Activated T-helper 2 cell treated with anti-CD3 and anti-CD28 coated beads, Interferon-gamma antibody, Interleukin-2, Interleukin-4, amounts not matched to agents 10 μg/mL and 5 μg/mL and 100 μg/mL, durations not matched to agents 14 hours and 24 hours and 36 hours (primary cell): ENCODE measurements at regions not wholly inside any gene's neighbourhood (a gene's known extent, or its start where the extent isn't known, plus 50 kb on each side); places are given as distances from the start of the nearest gene placed in this dataset.
A peak's percentile ranks its signal among the peaks of the same experiment; 100 is the strongest.

Source experiments
- DNase-seq: peaks from one replicate; pipeline ENCODE4 v3.0.0; 2021; ENCODE audit warnings: low spot score
- H3K27ac Mint-ChIP-seq: one replicate; pipeline ENCODE4 v1.8.0; 2021; ENCODE audit warnings: mixed read lengths
- H3K27me3 Mint-ChIP-seq: one replicate; pipeline ENCODE4 v1.8.0; 2021; ENCODE audit warnings: low read depth, mixed read lengths
- H3K36me3 Mint-ChIP-seq: one replicate; pipeline ENCODE4 v1.8.0; 2021; ENCODE audit warnings: low read depth, mixed read lengths
- H3K4me1 Mint-ChIP-seq: one replicate; pipeline ENCODE4 v1.8.0; 2021; ENCODE audit warnings: low read depth, mixed read lengths
- H3K4me3 Mint-ChIP-seq: one replicate; pipeline ENCODE4 v1.8.0; 2021; ENCODE audit warnings: low read depth, mild to moderate bottlenecking, moderate library complexity, mixed read lengths
- H3K9me3 Mint-ChIP-seq: one replicate; pipeline ENCODE4 v1.8.0; 2021; ENCODE audit warnings: mixed read lengths
- intact Hi-C: fragments of 100-400 bp; cut with micrococcal nuclease; formaldehyde crosslinking; loops from one replicate; pipeline ENCODE4 v1.15.1; 2023

DNA sequence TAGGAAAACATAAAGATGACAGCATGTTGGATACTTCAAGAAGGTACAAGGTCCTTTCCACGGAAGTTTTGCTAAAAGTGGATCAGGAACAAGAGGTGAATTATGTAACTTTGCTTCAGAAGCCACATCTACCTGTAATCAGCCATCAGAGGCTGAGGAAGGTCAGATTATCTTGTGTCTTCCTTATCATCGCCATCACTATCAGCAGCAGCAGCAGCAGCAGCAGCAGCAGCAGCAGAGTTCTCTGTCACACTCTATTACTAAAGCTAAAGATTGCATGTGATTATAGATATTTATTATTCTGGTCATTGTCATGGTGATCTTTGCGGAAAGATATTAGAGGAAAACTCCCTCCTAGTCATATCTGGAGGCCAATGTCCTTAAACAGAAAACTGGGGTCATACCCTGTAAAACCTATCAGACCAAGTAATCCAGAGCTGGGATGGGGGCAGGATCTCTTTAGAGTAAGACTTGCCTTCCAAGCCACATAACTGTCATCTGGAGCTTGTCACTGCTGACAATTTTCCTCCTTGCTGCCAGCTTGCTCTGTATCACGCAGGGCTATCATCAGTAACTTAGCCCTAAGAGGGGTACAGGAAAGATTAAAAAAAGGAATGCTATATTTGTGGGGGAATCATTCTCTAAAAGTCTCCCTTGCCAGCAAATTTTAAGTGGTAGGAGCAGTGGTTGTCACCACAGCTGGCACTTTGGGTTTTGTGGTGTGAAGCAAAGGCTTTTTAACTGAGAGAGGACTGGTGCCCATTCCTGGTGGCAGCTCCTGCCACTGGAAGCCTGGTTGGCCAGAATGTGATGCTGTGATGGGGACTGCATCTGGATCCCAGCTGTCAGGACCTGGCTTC, 130.9 kb upstream of the RASGRP1 start:
- no peaks in the 10 kb centered on the region for H3K27me3 Mint-ChIP-seq
- DNase-seq, result no peak
- intact Hi-C loops, result loop anchor here (1.0 to 10.0 kb wide), 3 partner anchors 255 to 621 kb away; partner anchors contain the start of gene SPRED1
- H3K9me3 Mint-ChIP-seq, result peaks cover 3% of the 10 kb centered on the region
- H3K4me1 Mint-ChIP-seq, result peaks cover 76% of the 10 kb centered on the region
- H3K27ac Mint-ChIP-seq, result peak overlapping the region; percentile 80
- H3K4me3 Mint-ChIP-seq, result no peak overlapping the region
- no peaks in the 10 kb centered on the region for H3K36me3 Mint-ChIP-seq

- peaks cover 73% of the 10 kb centered on the region for H3K4me1 Mint-ChIP-seq
These were observed 131.6 kb upstream of the RASGRP1 start for GRCh38 chr15:38696109-38696727.

DNA sequence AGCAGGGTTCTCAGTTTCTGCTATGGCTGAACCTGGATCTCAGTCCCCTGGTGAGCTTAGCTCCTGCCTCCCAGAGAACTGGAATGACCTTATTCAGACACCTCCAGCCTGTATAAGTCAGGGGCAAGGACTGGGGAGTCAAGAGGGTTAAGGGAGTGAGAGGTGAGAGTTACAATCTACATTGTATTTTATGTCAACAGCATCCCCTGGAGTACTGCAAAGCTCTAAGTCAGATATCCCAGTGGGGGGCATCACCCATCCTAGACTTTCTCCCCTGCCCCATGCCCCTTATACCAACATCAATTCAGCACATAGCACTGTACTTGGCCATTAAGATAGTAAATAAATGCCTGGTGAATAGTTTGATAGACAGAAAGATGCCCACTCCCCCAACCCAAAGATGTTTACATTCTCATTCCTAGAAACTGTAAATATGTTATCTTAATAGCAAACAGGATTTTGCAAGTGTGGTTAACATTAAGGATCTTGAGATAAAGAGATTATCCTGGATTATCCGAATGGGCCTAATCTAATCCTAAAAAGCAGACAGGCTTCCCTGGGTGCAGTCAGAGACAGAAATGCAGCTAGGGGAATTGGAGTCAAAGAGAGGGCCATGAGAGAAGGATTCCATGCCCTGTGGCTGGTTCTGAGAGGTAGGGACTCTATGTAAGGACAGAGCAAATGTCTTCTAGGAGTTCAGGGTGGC, 132.3 kb upstream of the RASGRP1 start:
- peak overlapping the region; percentile 20 for H3K4me3 Mint-ChIP-seq
- intact Hi-C loops, result loop anchor here (1.0 to 10.0 kb wide), 3 partner anchors 257 to 622 kb away; partner anchors contain the start of gene SPRED1
- no peaks in the 10 kb centered on the region for H3K27me3 Mint-ChIP-seq
- peak overlapping the region; percentile 80 for H3K27ac Mint-ChIP-seq
- H3K9me3 Mint-ChIP-seq, result peaks cover 3% of the 10 kb centered on the region
- DNase-seq, result no peak
- H3K4me1 Mint-ChIP-seq, result peaks cover 70% of the 10 kb centered on the region
- H3K36me3 Mint-ChIP-seq, result no peaks in the 10 kb centered on the region

More at GRCh38 chr15:38696109-38696727, 131.6 kb upstream of the RASGRP1 start:
- Mint-ChIP-seq H3K27me3 (no peaks in the 10 kb centered on the region), H3K9me3 (peaks cover 3% of the 10 kb centered on the region), H3K36me3 (no peaks in the 10 kb centered on the region), H3K4me3 (peak overlapping the region; percentile 18), H3K27ac (peak overlapping the region; percentile 80)
- peak; percentile 72 for DNase-seq
- intact Hi-C loops, result loop anchor here (1.0 to 10.0 kb wide), 3 partner anchors 256 to 621 kb away; partner anchors contain the start of gene SPRED1

- intact Hi-C loops, result loop anchor here (5.0 to 10.0 kb wide), 2 partner anchors 446 to 623 kb away; partner anchors contain the start of gene SPRED1
- Mint-ChIP-seq H3K36me3 (no peaks in the 10 kb centered on the region), H3K27ac (peak overlapping the region; percentile 51), H3K4me3 (no peak overlapping the region), H3K9me3 (peaks cover 3% of the 10 kb centered on the region), H3K27me3 (no peaks in the 10 kb centered on the region), H3K4me1 (peaks cover 66% of the 10 kb centered on the region)
- no peak for DNase-seq
These were observed 133.6 kb upstream of the RASGRP1 start for GRCh38 chr15:38698254-38698653.

GRCh38 chr15:38699633-38700230, 135.1 kb upstream of the RASGRP1 start:
- Mint-ChIP-seq H3K4me1 (peaks cover 58% of the 10 kb centered on the region), H3K36me3 (no peaks in the 10 kb centered on the region), H3K27ac (peak overlapping the region; percentile 24), H3K4me3 (no peak overlapping the region), H3K27me3 (no peaks in the 10 kb centered on the region), H3K9me3 (no peaks in the 10 kb centered on the region)
- peak; percentile 63 for DNase-seq
- intact Hi-C loops, result loop anchor here (1.0 to 10.0 kb wide), 3 partner anchors 225 to 625 kb away; partner anchors contain the start of gene SPRED1

- Mint-ChIP-seq H3K27ac (no peak overlapping the region), H3K27me3 (peaks cover 2% of the 10 kb centered on the region), H3K36me3 (no peaks in the 10 kb centered on the region), H3K4me3 (no peak overlapping the region), H3K4me1 (peaks cover 47% of the 10 kb centered on the region), H3K9me3 (no peaks in the 10 kb centered on the region)
- intact Hi-C loops, result no loop called here
- DNase-seq, result no peak
These were observed 136.5 kb upstream of the RASGRP1 start for GRCh38 chr15:38701149-38701548.

DNA sequence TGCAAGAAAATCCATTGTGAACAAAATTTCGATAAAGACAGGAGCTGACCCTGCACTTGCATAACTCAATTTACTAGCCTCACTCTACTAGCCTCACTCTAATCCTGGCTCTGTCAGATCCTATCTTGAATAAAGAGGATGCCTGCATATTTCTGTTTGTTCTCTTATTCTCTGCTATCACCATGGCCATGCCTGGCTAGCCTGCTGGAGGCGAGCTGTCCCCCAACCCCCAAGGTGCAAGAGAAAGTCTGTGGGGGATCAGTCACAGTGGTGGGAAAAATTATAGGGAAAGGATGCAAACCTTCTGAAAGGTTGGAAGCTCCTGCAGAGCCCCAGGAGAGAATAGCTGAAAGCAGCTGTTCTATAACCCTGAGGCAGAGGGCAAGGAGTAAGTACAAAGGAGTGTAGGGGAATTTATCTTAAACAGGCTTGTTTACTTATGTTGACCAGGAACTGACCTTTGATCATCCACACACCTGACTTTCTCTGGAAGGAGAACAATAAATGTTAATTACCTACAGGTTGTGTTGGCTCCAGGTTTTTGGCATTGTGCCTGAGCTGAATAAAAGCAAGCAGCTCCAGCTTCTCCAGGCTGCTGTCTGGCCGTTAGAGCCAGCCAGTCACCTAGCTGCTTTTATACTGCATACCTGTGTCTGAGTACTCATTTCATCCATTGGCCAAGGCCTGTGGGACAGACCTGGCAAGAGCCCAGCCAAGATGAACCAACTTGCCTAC, 137.7 kb upstream of the RASGRP1 start:
- DNase-seq, result no peak
- Mint-ChIP-seq H3K4me3 (no peak overlapping the region), H3K36me3 (no peaks in the 10 kb centered on the region), H3K27me3 (peaks cover 5% of the 10 kb centered on the region), H3K9me3 (no peaks in the 10 kb centered on the region), H3K27ac (no peak overlapping the region), H3K4me1 (peaks cover 35% of the 10 kb centered on the region)
- intact Hi-C loops, result no loop called here

DNA sequence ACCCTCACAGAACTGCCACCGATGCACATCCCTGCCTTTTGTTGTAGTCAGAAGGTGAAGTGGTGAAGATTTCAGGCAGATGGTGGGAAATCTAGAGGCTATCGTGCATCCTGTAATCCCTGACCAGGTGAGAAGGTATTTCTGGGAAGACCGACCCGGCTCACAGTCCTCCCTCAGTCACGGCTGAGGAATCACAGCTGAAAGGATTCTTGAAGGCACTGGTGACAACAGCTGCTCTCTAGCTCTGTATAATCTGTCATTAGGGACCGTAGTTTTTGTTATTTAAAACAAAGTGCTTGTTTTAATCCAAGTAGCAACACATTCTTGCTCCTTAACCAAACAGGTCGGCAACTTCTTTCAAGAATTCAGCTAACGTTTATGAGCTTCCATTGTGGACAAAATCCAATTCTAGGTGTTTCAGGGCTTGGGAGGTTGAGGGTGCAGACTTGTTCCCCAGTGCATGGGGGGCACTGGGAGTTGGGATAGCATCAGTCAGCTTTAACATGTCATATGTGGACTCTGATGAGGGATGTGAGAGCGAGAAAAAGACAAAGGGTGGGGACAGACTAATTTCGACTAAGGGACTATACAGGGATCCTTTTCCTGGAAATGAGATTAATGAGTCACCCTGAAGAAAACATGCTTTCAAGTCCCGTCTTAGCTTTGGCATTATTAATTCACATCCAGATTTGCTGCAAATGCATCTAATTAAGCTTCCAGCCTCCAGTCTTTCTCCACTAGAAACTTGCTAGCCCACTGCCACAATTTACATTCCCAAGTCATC, 141.0 kb upstream of the RASGRP1 start:
- no peaks in the 10 kb centered on the region for H3K36me3 Mint-ChIP-seq

DNA sequence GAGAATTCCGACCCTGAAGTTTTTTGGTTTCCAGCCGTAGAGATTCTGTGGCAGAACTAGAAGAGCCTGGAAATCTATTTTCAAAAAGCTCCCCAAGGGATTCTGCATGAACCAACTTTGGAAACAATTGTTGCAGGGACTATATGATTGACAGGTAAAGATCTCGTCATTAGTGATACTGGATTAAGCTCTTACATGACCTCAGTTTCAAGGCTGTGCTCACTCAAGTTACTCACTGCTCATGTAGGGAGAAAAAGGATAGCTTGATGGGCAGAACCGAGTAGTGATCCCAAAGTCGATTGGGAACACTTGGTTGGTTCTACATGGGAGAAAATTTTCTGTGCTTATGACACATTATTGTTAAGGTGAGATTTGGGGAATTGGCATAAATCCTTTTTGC, 142.3 kb upstream of the RASGRP1 start:
- Mint-ChIP-seq H3K4me1 (peaks cover 6% of the 10 kb centered on the region), H3K27me3 (peaks cover 10% of the 10 kb centered on the region), H3K9me3 (no peaks in the 10 kb centered on the region), H3K4me3 (no peak overlapping the region), H3K36me3 (no peaks in the 10 kb centered on the region), H3K27ac (no peak overlapping the region)
- no peak for DNase-seq
- intact Hi-C loops, result loop anchor here (5.0 kb wide), 1 partner anchor 875 kb away; the partner anchor contains the start of gene THBS1

More for the DNA sequence above, 141.0 kb upstream of the RASGRP1 start:
- intact Hi-C loops, result loop anchor here (5.0 kb wide), 1 partner anchor 877 kb away; the partner anchor contains the start of gene THBS1
- H3K4me1 Mint-ChIP-seq, result peaks cover 6% of the 10 kb centered on the region
- H3K4me3 Mint-ChIP-seq, result no peak overlapping the region
- no peak overlapping the region for H3K27ac Mint-ChIP-seq
- no peaks in the 10 kb centered on the region for H3K9me3 Mint-ChIP-seq
- no peak for DNase-seq
- peaks cover 10% of the 10 kb centered on the region for H3K27me3 Mint-ChIP-seq

- Mint-ChIP-seq H3K27ac (no peak overlapping the region), H3K9me3 (no peaks in the 10 kb centered on the region), H3K27me3 (peaks cover 12% of the 10 kb centered on the region), H3K36me3 (no peaks in the 10 kb centered on the region), H3K4me1 (peaks cover 6% of the 10 kb centered on the region), H3K4me3 (no peak overlapping the region)
- no peak for DNase-seq
- intact Hi-C loops, result loop anchor here (5.0 kb wide), 1 partner anchor 874 kb away; the partner anchor contains the start of gene THBS1
These were observed 143.4 kb upstream of the RASGRP1 start for GRCh38 chr15:38707802-38708671.
